Transverse colon (tissue), 4 donors: ENCODE measurements at regions not wholly inside any gene's neighbourhood (a gene's known extent, or its start where the extent isn't known, plus 50 kb on each side); places are given as distances from the start of the nearest gene placed in this dataset.
"Not testable (repeated sequence)": the region's sequence is repeated elsewhere in the genome, so short reads cannot be mapped to it uniquely, and the experiment has no call there.

Experiments
- DNase-seq: peaks from one replicate; pipeline ENCODE4 v3.0.0-alpha.2; 2019
- H3K27ac ChIP-seq, 4 donors: fragments of 200-600 bp; sonication (generic); 2 replicates each; pipeline ENCODE4 v1.5.1; 2016 to 2018; ENCODE audit warnings: inconsistent platforms in 4 of 4
- H3K27me3 ChIP-seq: fragments of 200-600 bp; sonication (generic); 2 replicates; pipeline ENCODE4 v1.5.1; 2017; ENCODE audit warnings: inconsistent platforms
- H3K36me3 ChIP-seq, 4 donors: fragments of 200-600 bp; sonication (generic); 2 replicates each; pipeline ENCODE4 v1.5.1; 2017 to 2019; ENCODE audit warnings: inconsistent platforms in 4 of 4
- H3K4me1 ChIP-seq, 4 donors: fragments of 200-600 bp; sonication (generic); 2 replicates each; pipeline ENCODE4 v1.5.1; 2017 to 2020; ENCODE audit warnings: inconsistent platforms in 4 of 4
- H3K4me3 ChIP-seq, 4 donors: fragments of 200-600 bp; sonication (generic); 1 replicate in 1 of 4; 2 replicates in 3 of 4; pipeline versions ENCODE4 v1.5.1 to v1.6.1; 2017 to 2019; ENCODE audit warnings: inconsistent platforms in 4 of 4
- H3K9me3 ChIP-seq, 2 donors: fragments of 200-600 bp; sonication (generic); 2 replicates each; pipeline ENCODE4 v1.5.1; 2017 to 2019; ENCODE audit warnings: inconsistent platforms in 2 of 2
- EP300 ChIP-seq: sonication (generic); formaldehyde crosslinking; IDR thresholded peaks from one replicate; pipeline ENCODE4 v1.6.1; 2017; ENCODE audit warnings: antibody characterized with exemption, low read depth
- POLR2A ChIP-seq: fragments of 450-650 bp; IDR thresholded peaks from one replicate; pipeline ENCODE4 v1.6.1; 2016; ENCODE audit warnings: antibody characterized with exemption, mild to moderate bottlenecking, moderate library complexity
- POLR2AphosphoS5 ChIP-seq, 3 donors: sonication (generic); formaldehyde crosslinking; IDR thresholded peaks; one replicate each; pipeline ENCODE4 v1.6.1; 2016; ENCODE audit warnings: antibody characterized with exemption in 3 of 3
- WGBS, 2 donors: methylation state at CpG; one replicate each; pipeline ENCODE4 v1.1.5; 2018; ENCODE audit warnings: low coverage in 1 of 2; 5-methylcytosine and 5-hydroxymethylcytosine counted together
- in situ Hi-C, 4 donors: fragments of 200-750 bp; cut with MboI; loops; one replicate each; pipeline versions ENCODE4 v1.15.0 to v1.15.1; 2017; ENCODE audit warnings: low sequenced_read_pairs in 3 of 4, low pct_ligation_motif_present in 1 of 4, low pct_unique_long_range_greater_than_20kb in 1 of 4
- intact Hi-C: fragments of 100-400 bp; cut with DNase I; formaldehyde crosslinking; loops from one replicate; pipeline ENCODE4 v1.15.1; 2023; ENCODE audit warnings: low total_unique reads
- TF ChIP-seq, protein P1 (sequence below), 5 experiments: fragments of 200-600 bp in 3 of 5; fragments of 450-650 bp in 2 of 5; sonication (generic) in 3 of 5; IDR thresholded peaks; 1 replicate in 2 of 5; 2 replicates in 3 of 5; pipeline ENCODE4 v1.5.1; 2016 to 2017; ENCODE audit warnings: antibody characterized with exemption in 5 of 5, inconsistent platforms in 3 of 5, mild to moderate bottlenecking in 2 of 5, moderate library complexity in 1 of 5

GRCh38 chr7:109638321-109638720, 1068.6 kb downstream of the DNAJB9 start:
- 86% methylated on average over 2 of the region's 2 CpGs for WGBS, 2 donors
- in situ Hi-C loops (no loop called here), intact Hi-C loops (no loop called here)
- Histone ChIP-seq H3K4me3 (no peak overlapping the region), H3K27me3 (no peaks in the 10 kb centered on the region), H3K9me3 (peaks cover under 1 to 6% of the 10 kb centered on the region in 2 donors), H3K4me1 (no peaks in the 10 kb centered on the region), H3K27ac (no peak overlapping the region), H3K36me3 (no peaks in the 10 kb centered on the region)
- no peak for DNase-seq
- no peak for TF ChIP-seq POLR2AphosphoS5 (IDR thresholded peaks at IDR 0.05)
- no peak for TF ChIP-seq EP300
- TF ChIP-seq POLR2A, result no peak
- TF ChIP-seq, protein P1, sequence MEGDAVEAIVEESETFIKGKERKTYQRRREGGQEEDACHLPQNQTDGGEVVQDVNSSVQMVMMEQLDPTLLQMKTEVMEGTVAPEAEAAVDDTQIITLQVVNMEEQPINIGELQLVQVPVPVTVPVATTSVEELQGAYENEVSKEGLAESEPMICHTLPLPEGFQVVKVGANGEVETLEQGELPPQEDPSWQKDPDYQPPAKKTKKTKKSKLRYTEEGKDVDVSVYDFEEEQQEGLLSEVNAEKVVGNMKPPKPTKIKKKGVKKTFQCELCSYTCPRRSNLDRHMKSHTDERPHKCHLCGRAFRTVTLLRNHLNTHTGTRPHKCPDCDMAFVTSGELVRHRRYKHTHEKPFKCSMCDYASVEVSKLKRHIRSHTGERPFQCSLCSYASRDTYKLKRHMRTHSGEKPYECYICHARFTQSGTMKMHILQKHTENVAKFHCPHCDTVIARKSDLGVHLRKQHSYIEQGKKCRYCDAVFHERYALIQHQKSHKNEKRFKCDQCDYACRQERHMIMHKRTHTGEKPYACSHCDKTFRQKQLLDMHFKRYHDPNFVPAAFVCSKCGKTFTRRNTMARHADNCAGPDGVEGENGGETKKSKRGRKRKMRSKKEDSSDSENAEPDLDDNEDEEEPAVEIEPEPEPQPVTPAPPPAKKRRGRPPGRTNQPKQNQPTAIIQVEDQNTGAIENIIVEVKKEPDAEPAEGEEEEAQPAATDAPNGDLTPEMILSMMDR (IDR thresholded peaks at IDR 0.05), result no peak

DNA sequence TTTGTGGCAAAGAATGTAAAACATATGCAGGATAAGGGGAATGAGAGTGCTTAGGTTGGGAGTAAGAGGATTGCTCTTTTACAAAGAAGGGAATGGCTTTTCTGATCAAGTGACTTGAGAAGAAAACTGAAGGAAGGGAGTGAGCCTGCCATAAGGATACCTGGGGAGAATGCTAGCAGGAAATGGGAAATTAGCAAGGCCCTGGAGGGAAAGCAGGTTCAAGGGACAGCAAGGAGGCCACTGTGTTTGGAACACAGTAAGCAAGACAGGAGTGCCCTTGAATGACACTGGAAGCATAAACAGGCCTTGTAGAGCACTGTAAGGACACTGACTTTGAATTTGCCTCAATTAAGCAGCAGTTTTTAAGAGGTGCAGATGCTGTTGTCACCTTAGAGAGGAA, 1069.9 kb downstream of the DNAJB9 start:
- TF ChIP-seq POLR2A, result no peak
- TF ChIP-seq, protein P1 (IDR thresholded peaks at IDR 0.05), result no peak
- no peak for TF ChIP-seq POLR2AphosphoS5 (IDR thresholded peaks at IDR 0.05)
- TF ChIP-seq EP300, result no peak
- in situ Hi-C loops, result no loop called here
- H3K4me3 ChIP-seq, result no peak overlapping the region
- H3K27ac ChIP-seq, result no peak overlapping the region
- no peaks in the 10 kb centered on the region for H3K36me3 ChIP-seq
- no peaks in the 10 kb centered on the region for H3K27me3 ChIP-seq
- intact Hi-C loops, result no loop called here
- DNase-seq, result no peak
- no peaks in the 10 kb centered on the region for H3K4me1 ChIP-seq
- peaks cover 0 to 4% of the 10 kb centered on the region in 2 donors for H3K9me3 ChIP-seq

DNA sequence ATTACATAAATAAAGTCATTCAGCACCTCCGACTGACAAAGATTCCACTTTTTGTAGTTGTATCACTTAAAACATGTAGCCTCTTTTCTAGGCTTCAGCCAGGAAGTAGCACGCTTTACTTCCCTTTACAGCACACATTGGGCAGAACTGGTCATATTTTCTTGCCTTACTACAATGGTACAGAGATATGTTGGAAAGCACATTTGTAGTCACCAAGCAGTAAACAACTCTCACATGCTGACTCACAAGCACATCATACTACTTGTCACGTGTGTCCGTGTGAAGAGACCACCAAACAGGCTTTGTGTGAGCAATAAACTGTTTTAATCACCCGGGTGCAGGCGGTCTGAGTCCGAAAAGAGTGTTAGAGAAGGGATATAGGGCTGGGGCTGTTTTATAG, 1071.8 kb downstream of the DNAJB9 start:
- no peak for DNase-seq
- WGBS, 2 donors, result 80 to 84% methylated on average over 1 to 7 of the region's 7 CpGs

GRCh38 chr7:109646124-109646523, 1076.5 kb downstream of the DNAJB9 start:
- TF ChIP-seq POLR2A, result no peak
- in situ Hi-C loops, result no loop called here
- Histone ChIP-seq H3K9me3 (no peaks in the 10 kb centered on the region), H3K4me3 (no peak overlapping the region), H3K36me3 (no peaks in the 10 kb centered on the region), H3K27ac (no peak overlapping the region), H3K27me3 (no peaks in the 10 kb centered on the region), H3K4me1 (no peaks in the 10 kb centered on the region)
- 74 to 86% methylated on average over 7 of the region's 7 CpGs for whole genome bisulfite sequencing, 2 donors
- intact Hi-C loops, result no loop called here
- no peak for DNase-seq

More for the DNA sequence above, 1071.8 kb downstream of the DNAJB9 start:
- H3K27me3 ChIP-seq, result no peaks in the 10 kb centered on the region
- no peak overlapping the region for H3K4me3 ChIP-seq
- H3K27ac ChIP-seq, result no peak overlapping the region
- no peaks in the 10 kb centered on the region for H3K9me3 ChIP-seq
- intact Hi-C loops, result no loop called here
- no peaks in the 10 kb centered on the region for H3K36me3 ChIP-seq
- no peak for TF ChIP-seq POLR2A
- in situ Hi-C loops, result no loop called here
- no peaks in the 10 kb centered on the region for H3K4me1 ChIP-seq

- H3K4me3 ChIP-seq, H3K27me3 ChIP-seq, in situ Hi-C loops, H3K4me1 ChIP-seq, DNase-seq, H3K36me3 ChIP-seq, H3K27ac ChIP-seq, H3K9me3 ChIP-seq, intact Hi-C loops: not testable (repeated sequence)
- 86 to 100% methylated on average over 4 to 5 of the region's 5 CpGs for WGBS, 2 donors
Measured at GRCh38 chr7:109646594-109646993, 1076.9 kb downstream of the DNAJB9 start.

DNA sequence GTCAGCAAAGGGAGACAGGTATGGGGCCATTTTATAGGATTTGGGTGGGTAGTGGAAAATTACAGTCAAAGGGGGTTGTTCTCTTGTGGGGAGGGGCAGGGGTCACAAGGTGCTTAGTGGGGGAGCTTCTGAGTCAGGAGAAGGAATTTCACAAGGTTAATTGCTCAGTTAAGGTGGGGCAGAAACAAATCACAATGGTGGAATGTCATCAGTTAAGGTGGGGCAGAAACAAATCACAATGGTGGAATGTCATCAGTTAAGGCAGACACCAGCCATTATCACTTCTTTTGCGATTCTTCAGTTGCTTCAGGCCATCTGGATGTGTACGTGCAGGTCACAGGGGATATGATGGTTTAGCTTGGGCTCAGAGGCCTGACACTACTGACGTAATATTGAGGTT, 1077.6 kb downstream of the DNAJB9 start:
- in situ Hi-C loops, H3K27ac ChIP-seq, DNase-seq, H3K4me1 ChIP-seq, H3K9me3 ChIP-seq, intact Hi-C loops, H3K36me3 ChIP-seq, H3K27me3 ChIP-seq, H3K4me3 ChIP-seq: not testable (repeated sequence)
- 73 to 87% methylated on average over 3 of the region's 3 CpGs for WGBS, 2 donors
